GM18517 (cell line): ENCODE measurements at regions not wholly inside any gene's neighbourhood (a gene's known extent, or its start where the extent isn't known, plus 50 kb on each side); places are given as distances from the start of the nearest gene placed in this dataset.
"Not testable (repeated sequence)": the region's sequence is repeated elsewhere in the genome, so short reads cannot be mapped to it uniquely, and the experiment has no call there.

ENCODE experiments used
- ATAC-seq: cut with Tn5 transposase; IDR thresholded peaks from one replicate; pipeline ENCODE4 v1.9.1; 2021; ENCODE audit warnings: mild to moderate bottlenecking, moderate library complexity; ENCODE audit not compliant: unreplicated experiment

GRCh38 chr2:126952216-126952615 lies 53.5 kb downstream of the TEX51 start:
- ATAC-seq: no peak

- no peak for ATAC-seq
Observed at GRCh38 chr2:126953483-126953882, 54.8 kb downstream of the TEX51 start.

GRCh38 chr2:126954831-126955230 lies 56.1 kb downstream of the TEX51 start:
- no peak for ATAC-seq

DNA sequence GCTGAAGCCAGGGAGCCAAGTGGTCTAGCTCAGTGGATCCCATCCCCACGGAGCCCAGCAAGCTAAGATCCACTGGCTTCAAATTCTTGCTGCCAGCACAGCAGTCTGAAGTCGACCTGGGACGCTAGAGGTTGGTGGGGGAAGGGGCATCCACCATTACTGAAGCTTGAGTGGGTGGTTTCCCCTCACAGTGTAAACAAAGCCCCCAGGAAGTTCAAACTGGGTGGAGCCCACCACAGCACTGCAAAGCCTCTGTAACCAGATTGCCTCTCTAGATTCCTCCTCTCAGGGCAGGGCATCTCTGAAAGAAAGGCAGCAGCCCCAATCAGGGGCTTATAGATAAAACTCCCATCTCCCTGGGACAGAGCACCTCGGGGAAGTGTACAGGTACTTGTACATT lies 58.1 kb downstream of the TEX51 start:
- ATAC-seq: not testable (repeated sequence)

- ATAC-seq: no peak
Observed at GRCh38 chr2:126963390-126963789, 64.7 kb downstream of the TEX51 start.

DNA sequence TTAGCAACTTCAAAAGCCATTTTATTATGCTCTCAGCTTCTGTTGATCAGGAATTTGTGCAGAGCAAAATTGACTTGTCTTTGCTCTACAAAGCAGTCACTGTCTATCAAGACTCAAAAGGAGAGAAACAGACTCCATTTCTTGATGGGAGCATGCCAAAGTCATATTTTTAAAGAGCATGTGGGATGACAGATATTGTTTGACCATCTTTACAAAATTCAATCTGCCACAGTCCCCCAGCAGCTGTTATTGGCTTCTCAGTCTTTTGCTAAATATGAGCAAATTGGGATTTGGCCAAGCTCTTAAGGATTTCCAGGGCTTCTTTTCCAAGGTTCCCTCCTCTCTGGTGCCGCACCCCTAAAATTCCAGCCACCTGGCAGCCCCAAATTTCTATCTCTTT lies 67.9 kb downstream of the TEX51 start:
- ATAC-seq: no peak

DNA sequence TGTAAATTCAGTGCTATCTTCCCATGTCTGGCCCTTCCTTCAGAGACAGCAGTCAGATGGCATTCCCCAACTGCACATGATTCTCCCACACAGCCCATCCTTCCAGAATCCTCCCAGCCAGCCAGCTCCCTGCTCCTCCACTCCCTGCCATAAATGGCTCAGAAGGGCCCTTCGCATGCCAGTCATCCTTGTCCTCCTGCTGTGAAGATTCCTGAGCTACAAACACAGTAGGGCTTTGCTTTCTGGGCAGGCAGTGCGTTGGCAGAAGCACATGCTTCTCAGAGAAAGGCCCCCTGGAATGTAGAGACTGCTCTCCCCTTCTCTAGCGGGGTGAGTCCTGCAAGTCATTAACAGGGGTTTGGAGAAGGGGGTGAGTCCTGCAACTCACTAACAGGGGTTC lies 71.9 kb downstream of the TEX51 start:
- no peak for ATAC-seq

DNA sequence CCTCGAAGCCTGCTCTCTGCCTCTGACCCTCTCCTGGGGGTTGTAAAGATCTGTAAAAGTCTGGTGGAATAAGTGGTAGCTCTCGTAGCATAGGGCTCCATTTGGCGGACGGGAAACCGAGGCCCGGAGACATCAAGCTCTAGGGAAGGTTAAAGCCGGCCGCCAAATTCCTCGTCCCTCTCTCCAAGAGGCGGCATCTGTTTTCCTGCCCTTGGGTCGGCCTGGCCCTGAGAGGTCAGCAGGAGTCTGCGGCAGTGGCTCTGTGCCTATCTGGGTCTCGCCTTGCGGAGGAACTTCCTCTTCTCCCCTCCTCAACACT lies 72.4 kb downstream of the TEX51 start:
- ATAC-seq: no peak

- ATAC-seq: peak; percentile 91
Observed at GRCh38 chr2:126971481-126972278, 73.0 kb downstream of the TEX51 start.

GRCh38 chr2:126972279-126972626 lies 73.6 kb downstream of the TEX51 start:
- no peak for ATAC-seq

DNA sequence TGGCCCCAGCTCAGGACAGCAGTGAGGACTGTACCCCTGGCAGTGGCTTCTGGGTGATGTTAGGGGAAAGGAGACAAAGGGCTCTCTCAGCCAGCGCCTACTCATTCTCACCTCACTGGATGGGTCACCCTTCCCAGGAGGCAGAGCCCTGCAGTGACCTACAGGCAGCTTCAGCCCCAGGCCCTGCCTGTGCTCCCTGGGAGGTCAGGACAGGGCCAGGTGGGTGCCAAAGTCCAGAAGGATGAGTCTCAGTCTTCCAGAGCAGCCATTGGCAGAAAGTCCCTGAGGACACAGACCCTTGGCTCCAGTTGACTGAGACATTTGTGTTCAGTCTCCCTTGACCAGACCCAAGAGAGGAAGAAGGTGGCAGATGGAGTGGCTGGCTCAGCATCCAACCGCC lies 75.1 kb downstream of the TEX51 start:
- ATAC-seq: no peak

DNA sequence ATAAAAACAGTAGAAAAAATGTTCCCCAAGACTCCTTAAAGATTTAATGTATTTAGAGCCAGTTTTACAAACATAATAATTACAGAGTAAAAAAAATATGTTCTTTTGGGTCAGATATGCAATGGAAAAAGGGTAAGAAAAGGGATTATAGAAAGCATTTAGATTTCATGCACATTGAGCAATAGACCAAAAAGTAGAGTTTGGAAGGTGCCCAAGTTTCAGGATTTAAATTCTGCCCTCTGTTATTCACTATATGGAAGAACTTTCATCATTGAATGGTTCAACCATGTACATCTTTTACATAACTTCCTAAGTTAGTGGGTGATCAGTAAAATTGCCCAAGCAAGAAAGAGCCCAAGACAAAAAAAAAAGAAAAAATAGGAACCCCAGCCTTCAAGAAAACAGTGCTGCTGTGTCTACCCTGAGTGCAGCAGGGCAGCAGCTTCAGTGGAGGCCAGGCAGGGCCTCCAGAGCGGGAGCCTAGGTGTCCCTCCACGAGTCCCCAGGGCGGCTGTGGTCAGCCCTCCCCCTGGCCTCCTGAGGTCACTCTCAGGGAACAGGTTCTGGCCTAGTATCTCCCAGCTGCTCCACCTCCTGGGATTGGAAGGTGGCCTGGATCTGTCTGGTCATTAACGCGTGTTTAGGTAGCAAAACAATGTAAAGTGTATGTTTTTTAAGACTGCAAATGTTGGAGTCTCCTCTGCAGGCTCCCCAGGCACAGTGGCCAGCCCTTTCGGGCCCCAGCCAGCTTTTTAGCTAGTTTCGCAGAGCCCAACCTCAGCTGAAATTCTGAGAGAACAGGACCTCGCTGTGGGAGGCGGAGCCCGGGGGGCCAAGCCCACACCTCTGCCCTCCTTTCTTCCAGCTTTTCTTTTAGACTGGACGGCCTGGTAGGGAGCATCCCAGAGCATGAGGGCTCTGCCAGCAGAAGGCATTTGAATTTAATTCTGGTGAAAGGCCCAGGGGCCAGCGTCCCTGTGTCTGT lies 77.3 kb downstream of the TEX51 start:
- no peak for ATAC-seq

GRCh38 chr2:126976721-126977328 lies 78.1 kb downstream of the TEX51 start:
- no peak for ATAC-seq

GRCh38 chr2:126978333-126978732 lies 79.6 kb downstream of the TEX51 start:
- ATAC-seq: no peak

DNA sequence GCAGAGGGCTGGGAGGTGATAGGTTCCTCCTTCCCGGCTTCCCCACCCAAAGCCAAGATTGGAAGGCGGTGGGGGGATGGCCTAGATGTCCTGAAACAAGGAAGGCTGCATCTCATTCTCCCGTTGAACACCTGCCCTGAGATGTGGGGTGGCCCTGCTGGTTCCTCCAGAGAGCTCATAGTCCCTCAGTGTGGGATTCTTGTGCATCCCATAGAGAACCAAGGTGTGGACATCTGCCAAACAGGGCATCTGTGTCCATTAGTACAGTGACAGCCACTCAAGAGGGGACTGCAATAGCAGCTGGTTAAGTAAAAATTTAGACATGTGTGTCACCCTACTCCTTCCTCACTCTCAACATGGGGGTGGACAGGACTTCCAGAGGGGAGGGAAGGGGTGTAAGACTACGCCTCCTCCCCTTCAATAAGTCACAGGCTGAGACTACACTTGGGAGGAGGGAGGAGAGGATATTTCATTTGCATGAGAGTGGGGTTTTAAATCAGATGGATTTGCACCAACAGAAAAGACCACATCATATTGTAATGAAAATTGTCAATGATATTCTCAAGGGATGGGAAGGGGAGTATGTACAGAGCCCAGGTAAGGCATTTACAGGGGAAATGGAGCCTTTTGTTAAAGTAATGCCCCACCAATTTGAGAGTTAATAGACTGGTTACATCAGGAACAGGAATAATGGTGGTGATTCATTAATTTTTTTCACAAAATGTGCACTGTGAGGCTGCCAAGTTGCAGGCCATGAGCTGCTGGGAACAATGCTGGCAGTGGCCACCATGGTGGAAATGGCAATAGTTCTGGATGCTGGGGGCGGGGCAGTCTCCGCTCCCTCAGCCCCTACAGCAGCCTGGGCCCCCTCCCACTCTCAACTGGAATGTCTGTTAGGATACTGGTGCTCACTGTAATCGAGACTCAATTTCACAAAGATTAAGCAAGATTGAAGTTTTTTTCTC lies 80.6 kb downstream of the TEX51 start:
- ATAC-seq: no peak

DNA sequence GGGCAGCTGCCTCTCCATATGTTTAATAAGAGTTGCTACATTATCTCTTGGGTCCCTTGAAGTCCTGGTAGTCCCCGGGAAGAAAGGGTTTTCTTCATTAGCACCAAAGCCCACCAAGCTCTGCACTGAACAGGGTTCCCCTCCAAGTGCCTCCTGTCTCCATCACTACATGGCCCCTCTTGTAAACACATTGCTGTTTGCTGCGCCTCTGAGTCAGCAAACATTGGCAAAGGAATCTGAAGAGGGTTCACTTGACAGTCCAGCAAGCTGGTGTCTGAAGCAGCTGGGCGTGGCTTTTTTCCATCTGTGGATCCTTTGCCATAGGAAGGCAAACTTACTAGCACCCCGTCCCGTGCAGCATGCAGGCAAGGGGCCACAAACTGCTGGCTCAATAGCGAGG lies 82.8 kb downstream of the TEX51 start:
- ATAC-seq: no peak

DNA sequence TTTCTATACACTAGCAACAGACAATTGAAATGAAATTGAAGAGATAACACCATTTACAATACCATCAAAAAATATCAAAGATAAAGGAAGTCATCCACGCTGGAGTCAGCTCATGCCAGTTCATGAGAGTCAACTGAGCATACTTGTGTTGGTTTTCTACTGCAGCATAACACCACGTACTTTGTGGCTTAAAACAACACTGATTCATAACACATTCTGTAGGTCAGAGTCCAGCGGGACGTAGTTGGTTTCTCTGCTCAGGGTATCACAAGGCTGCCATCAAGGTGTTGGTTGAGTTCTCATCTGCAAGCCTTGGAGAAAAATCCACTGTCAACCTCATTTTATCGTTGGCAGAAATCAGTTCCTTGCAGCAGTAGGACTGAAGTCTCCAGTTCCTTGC lies 84.2 kb downstream of the TEX51 start:
- ATAC-seq: no peak

DNA sequence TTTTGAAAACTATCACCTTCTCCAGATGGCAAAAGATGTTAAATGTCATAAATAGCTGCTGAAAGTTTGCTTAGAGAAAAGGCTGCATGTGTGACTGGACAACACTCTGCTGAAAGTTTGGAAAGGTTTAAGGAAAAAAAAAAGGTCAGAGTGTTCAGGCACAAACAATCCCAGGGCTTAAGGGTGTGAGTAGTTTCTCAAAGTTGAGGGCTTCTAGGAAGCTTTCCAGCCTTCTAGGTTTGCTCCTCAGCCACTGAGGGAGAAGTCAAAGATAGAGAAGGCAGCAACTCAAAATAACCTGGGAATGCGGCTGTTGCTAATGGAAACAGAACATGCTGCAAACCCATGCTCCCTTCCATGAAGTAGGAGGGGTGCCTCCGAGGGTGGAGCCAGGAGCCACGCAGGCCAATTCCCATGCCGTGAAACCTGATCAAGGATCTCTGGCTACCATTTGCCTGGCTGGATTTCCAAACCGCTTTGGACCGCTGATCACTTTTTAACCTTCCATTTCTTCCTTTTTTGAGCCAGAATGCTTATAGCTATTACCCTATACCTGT lies 88.0 kb downstream of the TEX51 start:
- no peak for ATAC-seq

DNA sequence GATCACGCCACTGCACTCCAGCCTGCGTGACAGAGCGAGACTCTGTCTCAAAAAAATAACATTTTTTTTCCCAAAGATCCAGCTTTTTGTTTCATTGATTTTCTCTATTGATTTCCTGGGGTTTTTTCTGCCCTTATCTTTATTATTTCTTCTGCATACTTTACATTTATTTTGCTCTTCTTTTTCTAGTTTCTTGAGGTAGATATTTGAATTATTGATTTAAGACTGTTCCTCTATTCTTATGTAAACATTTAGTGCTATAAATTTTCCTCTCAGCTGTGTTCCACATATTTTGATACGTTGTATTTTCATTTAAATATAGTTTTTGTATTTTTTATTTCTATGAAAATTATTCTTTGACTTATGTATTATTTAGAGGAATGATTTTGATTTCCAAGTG lies 89.8 kb downstream of the TEX51 start:
- no peak for ATAC-seq

- not testable (repeated sequence) for ATAC-seq
Observed at GRCh38 chr2:126989064-126989463, 90.4 kb downstream of the TEX51 start.
